K562 (cell line): ENCODE measurements at regions not wholly inside any gene's neighbourhood (a gene's known extent, or its start where the extent isn't known, plus 50 kb on each side); places are given as distances from the start of the nearest gene placed in this dataset.

Source experiments
- ATAC-seq: fragments of 200-7000 bp; cut with Tn5 transposase; 3 replicates; pipeline ENCODE4 v1.9.1; 2020; ENCODE audit warnings: moderate library complexity
- BruUV-seq: library from RNA; stranded (reverse); fragments of 400-500 nt; replicated peaks from 2 replicates; lab custom pipeline; 2021; lab: Mats Ljungman, UMichigan
- CTCF ChIA-PET: fragments of 300-600 bp; formaldehyde crosslinking; extraction: SDS; loops from one replicate; lab custom pipeline; 2021; ENCODE audit warnings: low intra/inter-chr PET ratio; lab: Yijun Ruan, JAX
- POLR2A ChIA-PET: fragments of 300-600, 350-650 bp; sonication (Branson Sonifier 250); formaldehyde crosslinking; extraction: SDS; loops from one replicate; lab custom pipeline; 2021; ENCODE audit warnings: antibody characterized with exemption, inconsistent platforms; lab: Yijun Ruan, JAX
- DNase-seq, 4 experiments: peaks; one replicate each; pipeline versions ENCODE4 v3.0.0 to v3.0.0-alpha.2; 2011 to 2018; ENCODE audit warnings: low spot score in 3 of 4, mixed read lengths in 3 of 4; ENCODE audit errors: extremely low read depth in 1 of 4
- FAIRE-seq: peaks from 2 replicates; lab custom pipeline; 2011; peaks lifted over from hg19 to GRCh38; lab: Jason Lieb, UNC
- H2AFZ ChIP-seq: 2 replicates; pipeline ENCODE4 v1.6.0; 2011; ENCODE audit warnings: low read depth, low read length, control low read depth, inconsistent platforms
- H3K27ac ChIP-seq: fragments of 200-600 bp; 3 replicates; pipeline ENCODE4 v1.8.0; 2011; ENCODE audit warnings: low read depth, mild to moderate bottlenecking, control low read depth, inconsistent platforms, low read length, moderate library complexity, mixed read lengths; ENCODE audit errors: extremely low read depth
- H3K27me3 ChIP-seq, 2 experiments: fragments of 300-600 bp in 1 of 2; 2 replicates in 1 of 2; 3 replicates in 1 of 2; pipeline versions ENCODE4 v1.6.0 to v1.8.0; 2011; ENCODE audit warnings: inconsistent platforms in 2 of 2, low read length in 2 of 2, mild to moderate bottlenecking in 1 of 2, mixed read lengths in 1 of 2, moderate library complexity in 1 of 2; ENCODE audit not compliant: control insufficient read depth in 2 of 2, insufficient read depth in 2 of 2
- H3K36me3 ChIP-seq: fragments of 300-600 bp; 3 replicates; pipeline ENCODE4 v1.8.0; 2011; ENCODE audit warnings: mild to moderate bottlenecking, low read length, inconsistent platforms; ENCODE audit not compliant: control insufficient read depth, insufficient read depth
- H3K4me1 ChIP-seq, 2 experiments: fragments of 200-600 bp in 1 of 2; replicated peaks in 1 of 2; 2 replicates in 1 of 2; 3 replicates in 1 of 2; pipeline versions ENCODE4 v1.5.1 to v1.8.0; 2011; ENCODE audit warnings: inconsistent platforms in 2 of 2, low read length in 2 of 2, mild to moderate bottlenecking in 1 of 2, mixed read lengths in 1 of 2, moderate library complexity in 1 of 2; ENCODE audit not compliant: control insufficient read depth in 2 of 2, insufficient read depth in 2 of 2
- H3K4me2 ChIP-seq: 2 replicates; pipeline ENCODE4 v1.6.1; 2011; ENCODE audit warnings: low read length, control low read depth, inconsistent platforms, mixed read lengths; ENCODE audit not compliant: insufficient read depth
- H3K4me3 ChIP-seq: fragments of 200-600 bp; sonication (generic), shearing (Covaris generic); 2 replicates; pipeline ENCODE4 v1.5.1; 2016; ENCODE audit warnings: control low read depth, inconsistent platforms
- H3K79me2 ChIP-seq: fragments of 200-600 bp; 3 replicates; pipeline ENCODE4 v1.8.0; 2011; ENCODE audit warnings: low read length, inconsistent platforms; ENCODE audit not compliant: control insufficient read depth, insufficient read depth
- H3K9ac ChIP-seq, 2 experiments: 2 replicates each; pipeline versions ENCODE4 v1.6.0 to v1.6.1; 2011; ENCODE audit warnings: low read depth in 2 of 2, low read length in 2 of 2, control low read depth in 1 of 2, inconsistent platforms in 1 of 2, mild to moderate bottlenecking in 1 of 2, mixed read lengths in 1 of 2; ENCODE audit not compliant: insufficient read depth in 1 of 2
- H3K9me1 ChIP-seq: one replicate; pipeline ENCODE4 v1.6.0; 2011; ENCODE audit warnings: inconsistent platforms, mild to moderate bottlenecking, low read length, moderate library complexity; ENCODE audit not compliant: control insufficient read depth, insufficient read depth
- H3K9me3 ChIP-seq: replicated peaks from 2 replicates; pipeline ENCODE4 v1.5.1; 2011; ENCODE audit warnings: low read depth, low read length, inconsistent platforms; ENCODE audit not compliant: control insufficient read depth, insufficient read depth
- H4K20me1 ChIP-seq: replicated peaks from 2 replicates; pipeline ENCODE4 v1.6.1; 2011; ENCODE audit warnings: low read length, inconsistent platforms, mixed read lengths; ENCODE audit not compliant: control insufficient read depth, insufficient read depth
- ATF1 ChIP-seq, 2 experiments: fragments of 450-650 bp in 1 of 2; IDR thresholded peaks; 2 replicates each; pipeline ENCODE4 v1.6.1; 2016; ENCODE audit warnings: missing compliant biosample characterization in 1 of 2, missing genetic modification characterization in 1 of 2
- HMGN3 ChIP-seq: IDR thresholded peaks from 2 replicates; pipeline ENCODE4 v1.6.1; 2011; ENCODE audit warnings: borderline replicate concordance, low read depth, mild to moderate bottlenecking, mixed read lengths, low read length; ENCODE audit not compliant: insufficient read length; ENCODE audit errors: extremely low read depth
- KHSRP ChIP-seq: fragments of 450-650 bp; IDR thresholded peaks from 2 replicates; pipeline ENCODE4 v1.6.1; 2017
- MNT ChIP-seq, 2 experiments: fragments of 450-650 bp; conservative IDR thresholded peaks; 2 replicates each; pipeline ENCODE4 v1.6.1; 2017; ENCODE audit warnings: mild to moderate bottlenecking in 2 of 2, moderate library complexity in 2 of 2
- PPARD ChIP-seq: fragments of 250-450 bp; sonication (Bioruptor Pico); IDR thresholded peaks from 2 replicates; pipeline ENCODE4 v1.8.0; 2022; ENCODE audit warnings: inconsistent platforms, mild to moderate bottlenecking, moderate library complexity
- TAF1 ChIP-seq: IDR thresholded peaks from 2 replicates; pipeline ENCODE4 v1.6.1; 2011; ENCODE audit warnings: mild to moderate bottlenecking, low read length, moderate library complexity; ENCODE audit not compliant: insufficient read depth, control insufficient read depth, severe bottlenecking; ENCODE audit errors: extremely low read depth
- UBTF ChIP-seq, 2 experiments: IDR thresholded peaks; 2 replicates each; pipeline ENCODE4 v1.6.1; 2012; ENCODE audit warnings: improper control_type of control experiment in 2 of 2, low read depth in 2 of 2, low read length in 2 of 2, borderline replicate concordance in 1 of 2
- ZEB2 ChIP-seq: fragments of 450-650 bp; IDR thresholded peaks from 2 replicates; pipeline ENCODE4 v1.6.1; 2016
- ZNF217 ChIP-seq: sonication (generic); formaldehyde crosslinking; IDR thresholded peaks from 2 replicates; pipeline ENCODE4 v1.8.0; 2022; ENCODE audit warnings: mild to moderate bottlenecking, missing genetic modification reagents
- ZNF253 ChIP-seq: fragments of 250-450 bp; sonication (Bioruptor Pico); conservative IDR thresholded peaks from 2 replicates; pipeline ENCODE4 v1.6.1; 2021; ENCODE audit warnings: mild to moderate bottlenecking
- ZNF512 ChIP-seq: IDR thresholded peaks from 2 replicates; pipeline ENCODE4 v1.6.1; 2016; ENCODE audit warnings: missing genetic modification characterization, missing compliant biosample characterization
- WGBS: fragments of 100-300 bp; shearing (Covaris generic); methylation state at CpG from one replicate; pipeline ENCODE4 v1.1.6; 2016; ENCODE audit warnings: low coverage, mixed read lengths; ENCODE audit not compliant: insufficient coverage; ENCODE audit errors: missing lambda C conversion rate; 5-methylcytosine and 5-hydroxymethylcytosine counted together
- in situ Hi-C: fragments of 300-500 bp; cut with MboI; formaldehyde crosslinking; loops from 4 replicates; pipeline ENCODE4 v1.15.0; 2018; ENCODE audit warnings: inconsistent platforms, mixed read lengths
- intact Hi-C: fragments of 100-400 bp; cut with micrococcal nuclease; formaldehyde crosslinking; loops from 2 replicates; pipeline ENCODE4 v1.14.2; 2022
- TF ChIP-seq, protein P1 (sequence below): sonication (generic); formaldehyde crosslinking; IDR thresholded peaks from 2 replicates; pipeline ENCODE4 v1.8.1; 2023; ENCODE audit warnings: mild to moderate bottlenecking, missing genetic modification reagents
- TF ChIP-seq, protein P2 (sequence below): sonication (generic); formaldehyde crosslinking; IDR thresholded peaks from 2 replicates; pipeline ENCODE4 v1.8.1; 2022; ENCODE audit warnings: missing genetic modification reagents

GRCh38 chr4:115370490-115370889, 257.1 kb upstream of the NDST4 start (continued):
- no peak for TF ChIP-seq ATF1 (CRISPR knock-in tag; IDR thresholded peaks at IDR 0.05)
- no peak for TF ChIP-seq ATF1 (tag; IDR thresholded peaks at IDR 0.05)

GRCh38 chr4:115370012-115370411, 256.6 kb upstream of the NDST4 start:
- Histone ChIP-seq H4K20me1 (no peaks in the 10 kb centered on the region), H3K27ac (no peak overlapping the region), H3K27me3 (no peaks in the 10 kb centered on the region), H3K4me1 (no peaks in the 10 kb centered on the region), H3K9me3 (no peaks in the 10 kb centered on the region), H3K36me3 (no peaks in the 10 kb centered on the region), H2AFZ (no peak overlapping the region), H3K9ac (no peak overlapping the region), H3K4me2 (no peak overlapping the region), H3K4me3 (no peak overlapping the region), H3K79me2 (no peaks in the 10 kb centered on the region), H3K9me1 (no peaks in the 10 kb centered on the region)
- in situ Hi-C loops = no loop called here
- DNase-seq (no peak), FAIRE-seq (no peak), ATAC-seq (no peak)
- no TSS peak for BruUV-seq
- ChIA-PET CTCF (no interaction called here), POLR2A (no interaction called here)
- 0% methylated on average over 3 of the region's 3 CpGs for WGBS
- intact Hi-C loops = no loop called here
- TF ChIP-seq, protein P1, sequence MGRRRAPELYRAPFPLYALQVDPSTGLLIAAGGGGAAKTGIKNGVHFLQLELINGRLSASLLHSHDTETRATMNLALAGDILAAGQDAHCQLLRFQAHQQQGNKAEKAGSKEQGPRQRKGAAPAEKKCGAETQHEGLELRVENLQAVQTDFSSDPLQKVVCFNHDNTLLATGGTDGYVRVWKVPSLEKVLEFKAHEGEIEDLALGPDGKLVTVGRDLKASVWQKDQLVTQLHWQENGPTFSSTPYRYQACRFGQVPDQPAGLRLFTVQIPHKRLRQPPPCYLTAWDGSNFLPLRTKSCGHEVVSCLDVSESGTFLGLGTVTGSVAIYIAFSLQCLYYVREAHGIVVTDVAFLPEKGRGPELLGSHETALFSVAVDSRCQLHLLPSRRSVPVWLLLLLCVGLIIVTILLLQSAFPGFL = no peak
- TF ChIP-seq KHSRP (no peak), HMGN3 (no peak), PPARD (CRISPR knock-in tag) (no peak), ZEB2 (no peak), ZNF253 (CRISPR knock-in tag) (no peak), ZNF217 (CRISPR knock-in tag) (no peak), MNT (conservative IDR thresholded peaks at IDR 0.05) (no peak), TAF1 (no peak), ZNF512 (tag) (no peak), UBTF (IDR thresholded peaks at IDR 0.05; ENCODE audit: borderline replicate concordance in 1 of 2, low read depth in 2 of 2, low read length in 2 of 2) (no peak)
- TF ChIP-seq, protein P2, sequence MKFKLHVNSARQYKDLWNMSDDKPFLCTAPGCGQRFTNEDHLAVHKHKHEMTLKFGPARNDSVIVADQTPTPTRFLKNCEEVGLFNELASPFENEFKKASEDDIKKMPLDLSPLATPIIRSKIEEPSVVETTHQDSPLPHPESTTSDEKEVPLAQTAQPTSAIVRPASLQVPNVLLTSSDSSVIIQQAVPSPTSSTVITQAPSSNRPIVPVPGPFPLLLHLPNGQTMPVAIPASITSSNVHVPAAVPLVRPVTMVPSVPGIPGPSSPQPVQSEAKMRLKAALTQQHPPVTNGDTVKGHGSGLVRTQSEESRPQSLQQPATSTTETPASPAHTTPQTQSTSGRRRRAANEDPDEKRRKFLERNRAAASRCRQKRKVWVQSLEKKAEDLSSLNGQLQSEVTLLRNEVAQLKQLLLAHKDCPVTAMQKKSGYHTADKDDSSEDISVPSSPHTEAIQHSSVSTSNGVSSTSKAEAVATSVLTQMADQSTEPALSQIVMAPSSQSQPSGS (CRISPR knock-in tag) = no peak
